Posterior cingulate gyrus (tissue), 11 donors: ENCODE measurements at regions not wholly inside any gene's neighbourhood (a gene's known extent, or its start where the extent isn't known, plus 50 kb on each side); places are given as distances from the start of the nearest gene placed in this dataset.
A peak's percentile ranks its signal among the peaks of the same experiment; 100 is the strongest.
"Not testable (repeated sequence)": the region's sequence is repeated elsewhere in the genome, so short reads cannot be mapped to it uniquely, and the experiment has no call there.

Source experiments
- DNase-seq, 10 donors: peaks; one replicate each; pipeline versions ENCODE4 v3.0.0 to v3.0.0-alpha.2; 2020 to 2021; ENCODE audit warnings: mixed read lengths in 3 of 10
- intact Hi-C: fragments of 100-400 bp; cut with DNase I; formaldehyde crosslinking; loops from one replicate; pipeline ENCODE4 v1.15.1; 2023

GRCh38 chr3:87740894-87741293 lies 317.9 kb downstream of the CGGBP1 start:
- DNase-seq = not testable (repeated sequence)
- intact Hi-C loops = loop anchor here (2.0 kb wide), 1 partner anchor 36 kb away; no protein-coding TSS in a partner anchor

- intact Hi-C loops, DNase-seq: not testable (repeated sequence)
Measured at GRCh38 chr3:87737817-87738216, 321.0 kb downstream of the CGGBP1 start.

DNA sequence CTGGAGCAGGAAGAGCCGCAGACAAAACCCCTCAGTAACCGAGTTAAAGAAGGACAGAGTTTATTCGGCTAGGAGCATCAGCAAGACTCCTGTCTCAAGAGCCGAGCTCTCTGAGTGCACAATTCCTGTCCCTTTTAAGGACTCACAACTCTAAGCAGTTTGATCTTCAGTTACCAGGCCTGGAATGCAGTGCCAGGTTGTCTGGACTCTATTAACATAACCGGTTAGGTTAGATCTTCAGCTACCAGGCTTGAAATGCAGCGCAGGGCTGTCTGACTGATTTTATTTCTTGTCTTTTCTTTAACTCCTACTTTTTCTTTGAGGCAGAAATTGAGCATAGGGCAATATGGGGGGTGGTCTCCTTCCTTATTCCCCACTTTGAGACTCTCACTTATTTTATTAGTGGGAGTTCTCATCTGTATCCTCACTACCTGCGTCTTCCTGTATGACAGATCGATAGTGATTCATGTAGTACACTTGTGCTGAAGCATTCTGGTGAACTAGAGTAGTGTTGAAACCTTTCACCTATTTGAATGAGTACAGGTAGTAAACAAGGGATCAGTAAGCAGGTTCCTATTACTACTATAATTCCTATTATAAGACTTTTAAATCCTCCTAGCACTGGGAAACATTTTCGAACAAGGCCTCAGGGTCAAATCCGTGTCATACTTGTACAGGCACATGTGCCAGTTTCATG lies 325.0 kb downstream of the CGGBP1 start:
- intact Hi-C loops = no loop called here

DNA sequence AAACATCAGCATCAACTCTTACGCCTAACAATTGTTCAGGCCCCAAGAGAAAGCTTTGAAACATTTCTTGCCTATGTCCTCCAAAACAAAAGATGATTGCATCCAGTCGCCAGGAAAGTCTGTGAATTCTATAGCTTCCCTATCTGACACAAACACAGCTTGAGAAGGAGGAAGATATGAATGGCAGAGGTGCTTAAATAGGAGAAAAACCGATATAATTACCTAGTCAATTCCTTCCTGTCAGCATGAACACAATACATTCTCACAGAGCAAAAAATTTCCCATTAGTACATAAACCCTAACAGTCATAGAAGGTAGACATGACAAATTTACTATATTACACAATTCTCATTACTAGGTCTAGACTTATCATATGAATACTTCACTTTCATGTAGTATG lies 326.5 kb downstream of the CGGBP1 start:
- DNase-seq = no peak
- intact Hi-C loops = no loop called here

More for the DNA sequence above, 325.0 kb downstream of the CGGBP1 start:
- no peak for DNase-seq

- DNase-seq = no peak
- intact Hi-C loops = no loop called here
Measured at GRCh38 chr3:87727783-87728182, 331.0 kb downstream of the CGGBP1 start.

- DNase-seq = no peak
- intact Hi-C loops = no loop called here
Measured at GRCh38 chr3:87719060-87719459, 339.7 kb downstream of the CGGBP1 start.

GRCh38 chr3:87710511-87710910 lies 348.3 kb downstream of the CGGBP1 start:
- intact Hi-C loops = no loop called here
- no peak for DNase-seq

DNA sequence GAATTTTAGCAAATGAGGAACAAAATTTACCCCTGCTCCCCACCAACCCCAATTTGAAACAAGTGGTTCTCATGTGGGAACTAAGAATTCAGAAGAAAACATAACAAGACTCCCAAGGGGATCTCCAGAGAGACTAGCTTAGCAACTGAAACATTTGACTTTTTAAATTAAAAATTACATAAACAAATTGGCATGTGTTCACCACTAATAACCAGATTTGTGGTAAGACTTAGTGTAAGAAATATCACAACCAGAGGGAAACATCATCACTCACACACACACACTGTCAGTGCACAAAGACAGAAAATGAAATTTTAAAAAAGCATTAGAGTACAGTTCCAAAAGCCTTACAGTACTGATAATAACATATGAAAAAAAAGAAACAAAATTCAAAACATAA lies 348.8 kb downstream of the CGGBP1 start:
- intact Hi-C loops = no loop called here
- DNase-seq = no peak

DNA sequence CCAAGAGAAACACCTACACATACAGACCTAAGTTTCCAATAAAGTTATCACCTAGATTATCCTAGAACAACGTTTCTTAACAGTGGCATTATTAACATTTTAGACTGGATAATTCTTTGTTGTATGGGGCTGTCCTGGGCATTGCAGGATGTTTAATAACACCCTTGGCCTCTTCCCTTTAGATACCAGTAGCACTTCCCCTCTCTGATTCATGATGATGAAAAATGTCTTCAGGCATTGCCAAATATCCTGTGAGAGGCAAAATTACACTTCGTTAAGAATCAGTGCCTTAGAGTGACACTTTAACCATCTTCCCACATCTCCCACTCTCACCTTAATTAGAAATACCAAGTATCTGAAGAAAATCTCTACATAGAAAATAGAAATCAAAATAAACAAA lies 352.6 kb downstream of the CGGBP1 start:
- intact Hi-C loops = no loop called here
- no peak for DNase-seq

- no peak for DNase-seq
- intact Hi-C loops = no loop called here
Measured at GRCh38 chr3:87702600-87702999, 356.2 kb downstream of the CGGBP1 start.

DNA sequence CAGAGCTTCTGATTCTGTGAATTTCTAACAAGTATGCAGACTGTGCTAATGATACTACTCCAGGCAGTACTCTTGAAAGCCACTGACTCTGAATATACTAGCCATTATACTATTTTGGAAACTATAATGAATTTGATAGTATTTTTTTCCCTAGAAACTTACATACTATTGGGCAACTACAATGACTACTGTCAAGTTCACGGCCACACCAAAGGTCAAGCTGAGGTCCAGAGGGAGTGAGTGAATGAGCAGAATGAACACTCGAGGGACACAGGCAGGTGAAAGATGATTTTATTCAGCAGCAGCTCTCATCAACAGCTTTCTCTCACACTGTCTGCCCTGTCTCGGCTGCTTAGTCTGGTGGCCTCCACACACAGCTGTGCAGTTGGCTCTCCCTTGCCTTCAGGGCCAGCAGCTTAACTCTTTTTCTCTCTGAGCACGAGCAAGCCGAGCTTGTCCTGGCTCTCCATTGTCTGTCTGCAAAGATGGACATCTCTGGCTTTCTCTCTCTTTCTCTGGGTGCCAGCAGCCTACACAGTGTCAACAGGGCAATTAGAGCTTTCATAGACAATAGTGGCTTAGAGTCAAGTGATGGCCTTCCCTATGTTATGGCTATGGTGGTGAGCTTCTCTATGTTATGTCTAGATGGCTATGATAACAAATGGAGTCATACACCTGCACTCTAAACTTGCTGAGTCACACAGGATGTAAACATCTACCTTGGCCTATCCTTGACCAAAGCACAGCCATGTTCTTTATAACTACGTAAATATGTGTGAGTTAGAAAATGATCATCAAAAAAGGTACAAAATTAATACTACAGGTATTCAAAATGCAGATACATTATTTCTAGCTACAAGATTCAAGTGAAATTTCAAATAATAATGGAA lies 362.4 kb downstream of the CGGBP1 start:
- intact Hi-C loops = no loop called here
- DNase-seq = peak in 1 of 10 donors; percentile 57

DNA sequence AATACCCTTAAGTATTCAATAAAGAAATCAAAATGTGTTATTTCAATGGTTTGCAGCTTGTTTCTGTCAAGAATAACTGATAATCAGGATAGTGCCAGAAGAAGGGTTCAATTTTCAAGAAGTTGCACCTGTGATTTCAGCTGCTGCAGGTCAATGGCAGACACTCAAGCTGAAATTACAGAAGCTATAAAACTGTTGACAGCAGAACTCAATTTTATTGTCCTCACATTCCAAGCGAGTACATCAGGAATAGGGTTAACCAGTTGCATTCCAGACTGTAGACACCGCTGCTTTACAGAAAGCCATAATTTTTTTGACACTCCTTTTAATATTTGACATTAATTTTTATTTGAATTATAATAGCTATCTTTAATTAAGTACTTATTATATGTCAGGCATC lies 364.1 kb downstream of the CGGBP1 start:
- intact Hi-C loops = no loop called here
- no peak for DNase-seq

- DNase-seq = no peak
- intact Hi-C loops = no loop called here
Measured at GRCh38 chr3:87691109-87691508, 367.7 kb downstream of the CGGBP1 start.

- peak in 3 of 10 donors; percentile 34 to 77 (median 47) for DNase-seq
Measured at GRCh38 chr3:87678984-87679660, 379.7 kb downstream of the CGGBP1 start.

DNA sequence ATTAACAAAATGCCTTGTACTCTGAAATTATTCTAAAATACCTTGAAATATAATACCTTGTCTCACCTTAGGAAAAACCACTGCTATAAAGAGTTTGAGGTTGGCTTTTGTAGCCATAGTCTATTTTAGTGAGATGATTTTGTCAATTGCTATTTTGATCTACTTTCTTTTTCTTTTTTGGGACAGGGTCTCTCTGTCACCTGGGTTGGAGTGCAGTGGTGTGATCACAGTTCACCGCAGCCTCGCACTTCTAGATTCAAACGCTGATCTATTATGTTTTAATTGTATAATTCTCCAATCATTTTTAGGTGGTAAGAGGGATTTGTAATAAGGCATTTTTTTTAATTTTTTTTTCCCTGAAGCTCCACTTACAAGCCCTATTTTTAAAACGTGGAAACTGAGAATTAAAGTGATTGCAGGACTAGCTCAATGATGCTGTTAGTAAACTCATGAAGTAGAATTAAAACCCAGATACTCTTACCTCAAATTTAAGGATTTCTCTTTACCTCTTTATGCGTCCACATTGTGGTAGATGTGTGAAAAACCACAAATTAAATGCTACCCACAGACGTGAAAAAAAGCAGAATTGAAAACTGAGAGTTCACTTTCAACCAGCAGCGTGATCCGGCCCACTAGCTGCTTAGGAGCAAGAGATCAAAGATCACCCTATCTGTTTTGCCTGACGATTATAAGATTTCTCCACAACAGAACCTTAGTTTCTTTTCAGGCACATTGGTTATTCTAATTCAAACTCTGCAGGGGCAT lies 384.2 kb downstream of the CGGBP1 start:
- intact Hi-C loops = no loop called here
- DNase-seq = no peak

More at GRCh38 chr3:87678984-87679660, 379.7 kb downstream of the CGGBP1 start:
- intact Hi-C loops = not testable (repeated sequence)

DNA sequence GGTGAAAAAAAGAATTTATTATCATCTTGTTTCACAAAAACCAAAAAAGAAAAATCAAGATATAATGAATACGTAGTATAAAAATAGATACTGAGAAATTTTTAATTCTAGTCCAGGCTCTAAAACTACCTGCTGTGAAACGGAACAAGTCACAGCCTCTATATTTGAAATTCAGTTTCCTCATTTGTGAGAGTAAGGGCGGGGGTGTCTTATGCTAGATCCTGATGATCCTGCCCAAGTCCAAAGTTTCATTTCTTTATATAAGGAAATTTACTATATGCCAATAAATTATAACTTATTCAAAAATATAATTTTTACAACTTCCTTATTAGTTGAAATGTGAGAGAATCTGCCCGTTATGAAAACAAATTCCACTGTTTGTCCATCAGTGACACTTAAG lies 385.7 kb downstream of the CGGBP1 start:
- no peak for DNase-seq
- intact Hi-C loops = no loop called here

GRCh38 chr3:87654184-87654583 lies 377.8 kb upstream of the POU1F1 start:
- no peak for DNase-seq
- intact Hi-C loops = no loop called here

DNA sequence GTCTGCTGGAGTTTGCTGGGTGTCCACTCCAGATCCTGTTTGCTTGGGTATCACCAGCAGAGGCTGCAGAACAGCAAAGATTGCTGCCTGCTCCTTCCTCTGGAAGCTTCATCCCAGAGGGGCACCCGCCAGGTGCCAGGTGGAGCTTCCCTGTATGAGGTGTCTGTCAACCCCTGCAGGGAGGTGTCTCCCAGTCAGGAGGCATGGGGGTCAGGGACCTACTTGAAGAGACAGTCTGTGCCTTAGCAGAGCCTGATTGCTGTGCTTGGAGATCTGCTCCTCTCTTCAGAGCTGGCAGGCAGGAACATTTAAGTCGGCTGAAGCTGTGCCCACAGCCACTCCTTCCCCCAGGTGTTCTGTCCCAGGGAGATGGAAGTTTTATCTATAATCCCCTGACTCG lies 376.8 kb upstream of the POU1F1 start:
- DNase-seq = peak in 2 of 10 donors; percentile 37 to 42

GRCh38 chr3:87634426-87634825 lies 358.0 kb upstream of the POU1F1 start:
- intact Hi-C loops = no loop called here
- DNase-seq = no peak

More for the DNA sequence above, 376.8 kb upstream of the POU1F1 start:
- intact Hi-C loops = not testable (repeated sequence)

GRCh38 chr3:87627316-87627715 lies 350.9 kb upstream of the POU1F1 start:
- DNase-seq = peak in 1 of 10 donors; percentile 29
- intact Hi-C loops = no loop called here
